ENCODE measurements at regions not wholly inside any gene's neighbourhood (a gene's known extent, or its start where the extent isn't known, plus 50 kb on each side); places are given as distances from the start of the nearest gene placed in this dataset.

DNA sequence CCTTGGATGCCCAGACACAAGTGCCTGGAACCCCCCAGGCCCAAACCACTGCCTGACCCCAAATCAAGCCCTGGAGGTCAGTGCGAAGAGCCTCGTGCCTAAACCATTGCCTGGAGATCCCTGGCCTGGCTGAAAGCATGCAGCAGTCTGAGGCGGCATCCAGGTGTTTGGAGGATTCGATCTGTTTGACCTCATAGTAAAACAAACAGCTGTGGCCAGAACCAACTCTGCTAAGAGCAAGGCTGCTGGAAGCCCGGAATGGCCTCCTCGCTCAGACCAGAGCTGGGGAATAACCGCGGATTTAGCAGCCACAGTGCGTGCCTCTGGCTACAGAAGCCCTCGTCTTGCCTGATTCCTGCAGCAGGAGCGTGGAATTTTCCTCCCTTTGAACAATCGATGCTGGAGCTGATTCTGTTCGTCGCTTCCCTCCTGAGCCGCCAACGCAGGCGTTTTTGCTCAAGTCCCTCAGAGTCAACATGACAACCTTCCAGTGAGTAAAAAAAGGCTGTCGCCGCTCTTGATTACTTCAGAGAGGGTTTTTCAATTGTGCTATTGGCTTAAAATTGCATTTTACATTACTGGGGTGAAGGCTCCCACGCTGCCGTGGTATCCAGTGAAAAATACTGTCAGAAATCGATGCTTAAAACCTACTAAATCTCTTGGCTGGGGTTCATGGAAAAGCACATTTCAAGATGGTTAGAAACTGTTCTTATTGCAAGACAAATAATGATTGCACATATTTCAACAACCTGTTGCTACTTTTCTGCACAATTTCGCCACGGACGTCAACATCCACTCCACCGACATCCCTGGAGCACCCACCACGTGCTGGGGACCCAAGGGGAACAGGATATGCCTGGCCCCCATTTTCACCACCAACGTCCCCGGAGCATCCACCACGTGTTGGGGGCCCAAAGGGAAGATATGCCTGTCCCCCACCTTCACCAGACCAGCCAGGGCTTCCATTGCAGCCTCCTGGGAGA, 190.0 kb downstream of the OLFM1 start:
- TF ChIP-seq, protein P1, sequence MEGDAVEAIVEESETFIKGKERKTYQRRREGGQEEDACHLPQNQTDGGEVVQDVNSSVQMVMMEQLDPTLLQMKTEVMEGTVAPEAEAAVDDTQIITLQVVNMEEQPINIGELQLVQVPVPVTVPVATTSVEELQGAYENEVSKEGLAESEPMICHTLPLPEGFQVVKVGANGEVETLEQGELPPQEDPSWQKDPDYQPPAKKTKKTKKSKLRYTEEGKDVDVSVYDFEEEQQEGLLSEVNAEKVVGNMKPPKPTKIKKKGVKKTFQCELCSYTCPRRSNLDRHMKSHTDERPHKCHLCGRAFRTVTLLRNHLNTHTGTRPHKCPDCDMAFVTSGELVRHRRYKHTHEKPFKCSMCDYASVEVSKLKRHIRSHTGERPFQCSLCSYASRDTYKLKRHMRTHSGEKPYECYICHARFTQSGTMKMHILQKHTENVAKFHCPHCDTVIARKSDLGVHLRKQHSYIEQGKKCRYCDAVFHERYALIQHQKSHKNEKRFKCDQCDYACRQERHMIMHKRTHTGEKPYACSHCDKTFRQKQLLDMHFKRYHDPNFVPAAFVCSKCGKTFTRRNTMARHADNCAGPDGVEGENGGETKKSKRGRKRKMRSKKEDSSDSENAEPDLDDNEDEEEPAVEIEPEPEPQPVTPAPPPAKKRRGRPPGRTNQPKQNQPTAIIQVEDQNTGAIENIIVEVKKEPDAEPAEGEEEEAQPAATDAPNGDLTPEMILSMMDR (conservative IDR thresholded peaks at IDR 0.05; ENCODE audit: low read length) = no peak
- TF ChIP-seq EZH2phosphoT487 (IDR thresholded peaks at IDR 0.05; ENCODE audit: borderline replicate concordance) = no peak

Measured in Loucy (cell line).